Limb (tissue), 2 donors: ENCODE measurements at regions not wholly inside any gene's neighbourhood (a gene's known extent, or its start where the extent isn't known, plus 50 kb on each side); places are given as distances from the start of the nearest gene placed in this dataset.
"Not testable (repeated sequence)": the region's sequence is repeated elsewhere in the genome, so short reads cannot be mapped to it uniquely, and the experiment has no call there.

ENCODE experiments used
- DNase-seq, 2 donors: peaks; one replicate each; pipeline ENCODE4 v3.0.0-alpha.2; 2016; ENCODE audit errors: extremely low spot score in 2 of 2

DNA sequence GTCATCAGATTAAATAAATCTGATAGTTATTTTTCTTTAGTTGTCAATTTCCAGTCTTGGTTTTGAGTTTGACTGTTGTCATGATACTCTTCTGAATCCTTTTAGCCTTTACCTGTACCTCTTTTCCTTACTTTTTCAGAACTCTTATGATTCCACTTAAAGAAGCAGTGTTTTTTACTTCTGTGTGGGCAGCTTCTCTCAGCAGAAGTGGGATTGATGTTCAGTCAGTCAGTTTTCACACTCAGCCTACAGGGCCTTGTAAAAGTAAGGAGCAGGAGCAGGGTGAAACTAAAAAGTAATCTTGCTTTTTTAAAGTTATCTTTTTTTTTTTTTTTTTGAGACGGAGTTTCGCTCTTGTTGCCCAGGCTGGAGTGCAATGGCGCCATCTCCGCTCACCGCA lies 75.1 kb downstream of the HAUS1 start:
- no peak for DNase-seq

DNA sequence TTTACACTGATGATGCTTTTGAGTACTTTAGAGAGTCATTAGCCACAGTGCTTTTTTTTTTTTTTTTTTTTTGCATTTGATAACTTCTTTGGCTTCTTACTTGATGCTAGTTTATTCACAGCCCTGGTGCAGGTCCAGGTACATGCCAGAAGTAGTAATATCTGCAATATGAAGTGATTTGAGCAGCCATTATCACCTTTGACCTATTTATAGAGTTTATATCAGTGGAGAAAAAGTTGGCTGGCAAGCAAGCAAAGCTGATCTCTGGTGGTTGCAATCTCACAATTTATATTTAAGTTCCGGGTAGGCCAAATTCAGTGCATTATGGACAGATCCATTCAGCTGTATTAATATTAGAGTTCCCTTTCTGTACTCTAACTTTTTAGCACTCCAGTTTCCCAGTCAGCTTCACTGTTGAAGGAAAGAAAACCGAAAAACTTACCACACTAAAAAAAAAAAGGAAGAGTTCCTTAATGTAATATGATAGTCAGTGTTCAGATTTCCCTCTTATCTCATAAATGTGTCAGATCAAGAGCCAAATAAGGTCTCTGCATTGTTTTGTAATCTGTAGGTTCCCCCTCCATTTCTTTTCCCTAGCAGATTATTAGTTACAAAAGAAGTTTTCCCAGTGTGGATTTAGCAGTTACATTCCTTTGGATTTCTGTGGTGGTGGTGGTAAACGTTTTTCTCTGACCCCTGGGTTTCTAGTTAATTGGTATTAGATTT lies 78.6 kb downstream of the HAUS1 start:
- DNase-seq, result no peak

DNA sequence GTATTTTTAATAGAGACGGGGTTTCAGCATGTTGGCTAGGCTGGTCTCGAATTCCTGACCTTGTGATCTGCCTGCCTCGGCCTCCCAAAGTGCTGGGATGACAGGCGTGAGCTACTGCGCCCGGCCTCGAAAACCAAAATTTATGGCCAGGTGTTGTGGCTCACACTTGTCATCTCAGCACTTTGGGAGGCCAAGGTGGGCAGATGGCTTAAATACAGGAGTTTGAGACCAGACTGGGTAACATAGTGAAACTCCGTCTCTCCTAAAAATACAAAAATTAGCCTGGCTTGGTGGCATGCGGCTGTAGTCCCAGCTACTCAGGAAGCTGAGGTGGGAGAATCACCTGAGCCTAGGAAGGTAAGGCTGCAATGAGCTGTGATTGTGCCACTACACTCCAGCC lies 80.1 kb downstream of the HAUS1 start:
- not testable (repeated sequence) for DNase-seq

DNA sequence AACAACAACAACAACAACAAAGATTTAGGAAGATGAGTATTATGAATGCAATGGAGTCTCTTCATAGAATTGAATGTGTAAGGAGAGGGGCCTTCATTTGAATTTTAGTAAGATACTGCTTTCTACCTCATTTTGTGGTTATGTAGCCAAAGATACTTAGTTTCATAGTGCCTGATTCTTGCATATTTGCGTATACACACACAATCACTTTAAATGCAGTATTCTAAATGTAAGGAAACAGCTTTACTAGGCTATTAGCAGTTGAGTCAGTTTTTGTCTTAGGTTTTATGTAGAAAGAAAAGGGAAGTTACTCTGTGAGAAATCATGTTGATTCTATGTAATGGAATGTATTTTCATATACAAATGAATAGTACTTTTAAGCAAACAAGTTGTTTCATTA lies 80.5 kb downstream of the HAUS1 start:
- DNase-seq, result no peak

DNA sequence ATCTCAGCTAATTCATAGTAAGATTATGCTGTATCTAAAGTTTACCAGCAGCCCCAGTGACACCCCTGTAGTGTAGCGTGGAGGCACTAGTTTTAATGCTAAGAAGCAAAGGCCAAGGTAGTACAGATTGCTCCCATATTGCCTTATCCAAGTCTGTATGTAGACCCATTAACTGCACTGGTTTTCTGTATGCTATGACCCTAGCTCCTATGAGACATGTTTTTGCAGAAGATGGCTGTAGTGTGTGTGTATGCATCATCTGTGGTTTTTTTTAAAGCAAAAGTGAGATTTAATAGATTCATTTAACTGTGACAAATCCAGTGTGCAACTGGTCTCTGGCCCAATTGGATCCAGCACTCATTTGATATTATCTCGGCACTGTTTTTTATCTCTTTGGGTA lies 86.5 kb downstream of the HAUS1 start:
- DNase-seq, result no peak

DNA sequence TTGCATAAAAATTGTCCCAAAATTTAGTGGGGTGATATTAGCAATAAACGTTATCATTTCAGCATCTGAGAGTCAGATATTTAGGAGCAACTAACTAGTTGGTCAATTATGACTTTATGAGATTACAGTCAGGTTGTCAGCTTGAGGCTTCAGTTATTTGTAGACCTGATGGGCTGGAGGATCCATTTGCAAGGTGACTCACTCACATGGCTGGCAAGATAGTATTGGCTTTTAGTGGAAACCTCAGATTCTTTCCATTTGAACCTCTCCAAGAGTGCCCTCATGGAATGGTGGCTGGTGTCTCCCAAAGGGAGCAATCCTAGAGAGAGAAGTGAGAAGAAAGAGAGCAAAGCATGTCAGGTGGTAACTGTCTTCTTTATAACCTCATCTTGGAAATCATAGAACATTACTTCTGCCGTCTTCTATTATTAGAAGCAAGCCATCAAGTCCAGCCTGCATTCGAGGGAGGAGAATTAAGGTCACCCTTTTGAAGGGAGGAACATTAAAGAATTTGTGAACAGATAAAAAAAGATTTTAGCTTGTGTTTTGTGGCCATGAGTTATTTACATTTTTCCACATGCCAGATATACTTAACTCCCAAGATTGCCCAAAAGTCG lies 92.5 kb downstream of the HAUS1 start:
- DNase-seq, result no peak

DNA sequence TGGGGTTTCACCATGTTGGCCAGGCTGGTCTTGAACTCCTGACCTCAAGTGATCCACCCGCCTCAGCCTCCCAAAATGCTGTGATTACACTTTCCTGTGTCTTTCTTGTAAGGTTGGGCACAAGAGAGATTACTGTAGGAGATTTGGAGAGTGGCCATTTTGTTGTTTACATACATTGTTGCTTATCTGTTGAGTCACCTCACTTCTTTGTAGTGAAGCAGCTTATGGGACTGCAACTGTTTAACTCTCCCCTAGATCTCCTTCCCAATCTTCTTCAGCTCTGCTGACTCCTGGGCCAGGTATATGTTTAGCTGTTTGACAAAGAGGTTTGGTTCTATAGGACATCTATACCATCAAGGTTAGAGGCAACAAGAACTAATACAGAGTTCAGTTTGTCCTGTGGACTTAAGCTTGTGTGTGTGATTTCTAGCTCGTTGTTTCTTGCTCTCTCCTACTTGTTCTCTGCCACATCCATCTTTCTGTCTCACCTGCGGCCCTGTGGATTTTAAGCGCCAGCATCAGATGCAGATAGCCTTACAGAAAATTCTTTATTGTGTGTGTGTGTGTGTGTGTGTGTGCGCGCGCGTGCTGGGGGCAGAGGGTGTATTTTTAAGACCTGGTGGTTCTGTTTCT lies 95.4 kb downstream of the HAUS1 start:
- DNase-seq, result no peak

DNA sequence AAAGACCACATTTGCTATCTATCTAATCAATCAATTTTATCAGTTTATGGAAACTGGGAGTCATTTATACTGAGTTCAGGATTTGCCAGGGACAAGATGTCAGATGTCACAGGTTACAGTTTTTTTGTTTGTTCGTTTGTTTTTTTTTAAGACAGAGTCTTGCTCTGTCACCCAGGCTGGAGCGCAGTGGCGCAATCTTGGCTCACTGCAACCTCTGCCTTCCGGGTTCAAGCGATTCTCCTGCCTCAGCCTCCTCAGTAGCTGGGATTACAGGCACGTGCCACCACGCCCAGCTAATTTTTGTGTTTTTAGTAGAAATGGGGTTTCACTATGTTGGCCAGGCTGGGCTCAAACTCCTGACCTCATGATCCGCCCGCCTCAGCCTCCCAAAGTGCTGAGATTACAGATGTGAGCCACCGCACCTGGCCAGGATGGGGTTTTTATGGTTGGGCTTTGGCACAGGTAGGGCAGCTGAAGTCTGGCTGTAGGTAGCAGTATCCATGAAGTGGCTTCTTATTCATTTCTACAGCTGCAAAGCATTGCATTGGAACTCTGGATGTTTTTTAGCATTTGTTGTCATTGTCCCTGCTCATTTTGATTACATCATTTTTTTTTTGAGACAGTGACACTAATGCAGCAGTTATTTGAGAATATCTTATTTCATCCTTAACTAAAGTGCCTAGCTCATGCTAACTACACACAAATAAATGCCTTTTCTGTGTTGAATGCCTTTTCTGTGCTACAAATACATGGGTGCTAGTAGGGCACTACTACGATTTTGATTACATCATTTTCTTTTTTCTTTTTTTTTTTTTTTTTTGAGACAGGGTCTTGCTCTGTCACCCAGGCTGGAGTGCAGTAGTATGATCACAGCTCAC lies 96.2 kb downstream of the HAUS1 start:
- not testable (repeated sequence) for DNase-seq

DNA sequence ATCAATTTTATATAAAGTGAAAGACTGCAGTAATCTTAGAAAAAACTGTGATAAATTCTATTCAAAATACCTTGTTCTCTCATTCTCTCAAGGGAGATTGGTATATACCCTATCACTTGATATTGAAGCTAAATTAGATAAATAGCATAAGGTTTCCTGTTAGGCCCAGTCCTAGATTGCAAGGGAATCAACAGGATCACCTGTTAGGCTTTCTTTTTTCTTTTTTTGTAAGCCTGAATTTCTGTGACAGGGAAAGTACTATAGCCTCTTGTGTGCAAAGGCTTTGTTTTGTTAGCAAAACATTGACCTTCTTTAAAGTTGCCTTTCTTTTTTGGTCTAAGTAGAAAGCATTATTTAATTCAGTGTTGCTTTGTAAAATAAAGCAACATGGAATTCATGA lies 100.0 kb downstream of the HAUS1 start:
- no peak for DNase-seq

DNA sequence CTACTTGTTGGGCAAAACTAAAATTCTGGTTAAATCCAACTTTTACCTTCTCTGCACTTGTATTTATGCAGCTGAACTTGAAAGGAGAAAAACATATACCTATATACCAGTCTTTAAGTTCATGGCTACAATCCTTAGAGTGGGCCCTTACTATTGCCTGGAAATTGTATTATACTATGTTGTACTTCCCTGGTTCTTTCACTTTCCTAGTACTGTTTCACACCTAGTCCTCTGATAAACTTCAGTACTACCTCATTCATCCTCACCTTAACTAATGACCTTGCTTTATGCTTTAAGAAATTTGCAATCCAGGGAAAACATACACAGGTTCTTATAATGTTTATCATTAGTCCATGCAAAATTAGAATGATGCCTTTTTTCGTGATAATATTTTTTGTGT lies 103.8 kb downstream of the HAUS1 start:
- DNase-seq, result no peak

DNA sequence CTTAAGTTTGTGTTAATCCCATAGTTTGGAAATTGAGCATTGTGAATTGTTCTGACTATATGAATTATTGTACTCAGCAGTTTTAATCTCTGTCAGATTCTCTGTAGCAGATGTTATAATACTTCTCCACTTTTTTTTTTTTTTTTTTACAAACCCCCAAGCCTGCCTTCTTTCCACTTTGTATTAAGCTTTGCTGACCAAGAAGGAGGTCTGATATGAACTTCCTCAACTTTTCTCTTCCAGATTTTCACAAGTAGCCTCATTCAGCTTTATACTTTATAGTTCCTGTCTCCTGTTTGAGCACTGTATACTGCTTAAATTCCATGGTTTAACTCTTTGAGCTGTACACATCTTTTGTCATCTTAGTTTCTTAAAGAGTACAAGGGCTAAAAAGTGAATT lies 105.0 kb downstream of the HAUS1 start:
- DNase-seq, result no peak

DNA sequence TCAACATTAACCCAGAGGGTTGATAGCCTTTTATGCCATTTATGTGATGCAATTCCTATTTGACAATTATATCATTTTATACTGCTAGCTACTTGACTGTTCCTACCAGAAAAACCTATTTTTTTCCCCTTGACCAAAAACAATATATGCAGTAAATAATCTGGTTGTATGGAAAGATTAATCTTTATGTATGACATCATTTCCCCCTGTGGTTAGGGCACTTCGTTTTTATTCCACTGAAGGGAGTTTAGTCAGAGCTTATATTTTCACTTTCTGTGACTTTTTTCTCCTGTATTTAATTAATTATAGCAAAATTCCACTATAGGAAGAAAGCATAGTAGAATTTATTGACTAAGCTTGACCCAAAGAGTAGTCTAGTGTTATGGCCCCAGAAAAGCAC lies 107.6 kb downstream of the HAUS1 start:
- no peak for DNase-seq

DNA sequence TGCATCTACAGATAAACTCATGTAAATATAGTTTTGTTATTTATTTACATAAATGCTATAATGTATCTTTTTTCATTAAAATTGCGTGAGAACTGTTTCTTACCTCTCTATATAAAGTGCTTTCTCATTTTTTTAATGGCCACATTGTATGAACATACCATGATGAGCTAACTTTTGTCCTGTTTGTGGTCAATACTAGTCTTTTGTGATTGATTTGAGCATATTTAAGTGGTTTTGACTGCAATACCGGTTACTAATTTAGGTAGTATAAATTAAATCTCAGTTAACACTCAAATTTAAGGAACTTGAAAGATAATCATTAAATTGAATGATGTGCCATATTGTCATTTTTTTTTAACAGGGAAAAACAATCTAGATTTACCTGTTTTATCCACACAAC lies 108.2 kb downstream of the HAUS1 start:
- DNase-seq, result no peak

DNA sequence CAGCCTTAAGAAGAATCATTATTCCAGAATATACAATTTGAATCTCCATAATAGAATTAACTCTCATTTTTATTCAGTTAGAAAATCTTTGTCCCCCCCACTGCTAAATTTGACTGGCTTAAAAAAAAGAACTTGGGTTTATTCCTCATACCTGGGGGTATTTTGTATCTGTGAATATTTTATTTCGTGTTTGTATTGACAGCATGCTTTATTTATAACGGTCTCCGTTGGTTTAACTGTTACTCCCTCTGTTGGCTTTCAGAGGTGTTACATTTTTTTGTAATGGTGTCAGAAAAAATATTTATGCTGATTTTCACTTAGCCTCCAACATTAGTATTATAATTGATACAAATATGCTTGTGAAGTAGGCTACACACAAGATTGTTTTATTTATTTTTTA lies 109.1 kb downstream of the HAUS1 start:
- DNase-seq, result no peak

DNA sequence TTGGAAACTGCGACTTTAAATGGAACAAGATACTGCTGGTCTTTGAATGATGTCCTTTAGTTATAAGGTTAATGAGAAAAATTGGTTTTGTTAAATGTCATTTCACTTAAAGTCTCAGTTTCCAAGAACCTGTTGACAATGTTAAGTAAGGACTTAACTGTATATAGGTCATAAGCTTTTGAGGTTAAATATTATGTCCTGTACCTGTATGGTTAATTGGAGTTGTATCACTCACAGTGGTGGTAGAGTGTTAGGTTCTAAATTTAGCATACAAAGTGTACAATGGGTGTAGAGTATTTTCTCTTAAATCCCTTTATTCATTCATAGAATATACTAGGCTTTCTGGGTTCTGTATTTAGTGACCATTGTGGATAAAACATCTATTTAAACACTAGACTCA lies 110.2 kb downstream of the HAUS1 start:
- no peak for DNase-seq

DNA sequence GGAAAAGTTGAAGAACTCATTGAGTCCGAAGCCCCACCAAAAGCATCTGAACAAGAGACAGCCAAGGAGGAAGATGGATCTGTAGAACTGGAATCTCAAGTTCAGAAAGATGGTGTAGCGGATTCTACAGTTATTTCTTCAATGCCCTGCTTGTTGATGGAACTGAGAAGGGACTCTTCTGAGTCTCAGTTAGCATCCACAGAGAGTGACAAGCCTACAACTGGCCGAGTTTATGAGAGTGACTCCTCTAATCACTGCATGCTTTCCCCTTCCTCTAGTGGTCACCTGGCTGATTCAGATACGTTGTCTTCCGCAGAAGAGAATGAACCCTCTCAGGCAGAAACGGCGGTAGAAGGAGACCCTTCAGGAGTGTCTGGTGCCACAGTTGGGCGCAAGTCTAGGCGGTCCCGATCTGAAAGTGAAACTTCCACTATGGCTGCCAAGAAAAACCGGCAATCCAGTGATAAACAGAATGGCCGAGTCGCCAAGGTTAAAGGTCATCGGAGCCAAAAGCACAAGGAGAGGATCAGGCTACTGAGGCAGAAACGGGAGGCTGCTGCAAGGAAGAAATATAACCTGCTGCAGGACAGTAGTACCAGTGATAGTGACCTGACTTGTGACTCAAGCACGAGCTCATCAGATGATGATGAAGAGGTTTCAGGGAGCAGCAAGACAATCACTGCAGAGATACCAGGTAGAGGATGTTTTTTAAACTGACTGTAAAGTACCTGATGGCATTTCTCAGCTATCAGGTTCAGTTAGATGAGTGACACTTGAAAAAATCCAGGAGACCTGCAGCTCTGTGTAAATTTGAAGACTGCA lies 111.9 kb downstream of the HAUS1 start:
- DNase-seq, result no peak

DNA sequence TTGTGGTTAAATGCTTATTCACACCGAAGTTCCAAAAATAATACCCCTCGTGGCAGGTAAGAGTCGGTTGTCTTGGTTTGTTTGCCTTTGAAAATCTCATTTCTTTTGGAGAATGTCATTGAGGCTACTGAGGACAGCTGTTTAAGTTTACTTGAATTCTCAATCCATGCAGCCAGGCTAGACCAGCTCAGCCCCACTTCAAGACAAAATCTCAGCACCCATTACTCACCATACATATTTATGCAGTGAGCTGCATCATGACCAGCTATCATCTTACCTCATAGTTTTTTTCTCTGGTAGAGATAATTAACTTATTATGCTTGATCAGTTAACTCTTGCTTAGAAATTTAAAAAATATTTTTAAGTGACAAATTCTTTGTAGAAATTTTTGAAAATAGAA lies 115.9 kb downstream of the HAUS1 start:
- DNase-seq, result no peak

DNA sequence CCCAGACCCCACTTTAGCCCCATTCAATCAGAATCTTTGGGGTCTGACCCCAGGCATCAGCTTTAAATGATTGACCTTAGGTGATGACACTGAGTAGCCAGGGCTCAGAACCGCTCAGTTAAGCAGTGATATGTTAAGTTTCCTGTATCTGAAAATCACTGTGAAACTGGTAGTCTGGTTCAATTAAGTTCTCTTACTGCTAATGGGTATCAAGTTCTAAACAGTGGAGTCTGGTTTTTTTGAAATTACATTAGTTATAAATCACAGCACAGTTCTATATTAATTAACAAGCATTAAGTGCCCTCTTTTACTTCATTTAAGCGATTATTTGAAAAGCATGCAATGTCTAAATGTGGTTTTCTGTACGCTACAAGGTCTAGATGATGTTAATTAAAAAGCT lies 117.9 kb downstream of the HAUS1 start:
- DNase-seq, result no peak

DNA sequence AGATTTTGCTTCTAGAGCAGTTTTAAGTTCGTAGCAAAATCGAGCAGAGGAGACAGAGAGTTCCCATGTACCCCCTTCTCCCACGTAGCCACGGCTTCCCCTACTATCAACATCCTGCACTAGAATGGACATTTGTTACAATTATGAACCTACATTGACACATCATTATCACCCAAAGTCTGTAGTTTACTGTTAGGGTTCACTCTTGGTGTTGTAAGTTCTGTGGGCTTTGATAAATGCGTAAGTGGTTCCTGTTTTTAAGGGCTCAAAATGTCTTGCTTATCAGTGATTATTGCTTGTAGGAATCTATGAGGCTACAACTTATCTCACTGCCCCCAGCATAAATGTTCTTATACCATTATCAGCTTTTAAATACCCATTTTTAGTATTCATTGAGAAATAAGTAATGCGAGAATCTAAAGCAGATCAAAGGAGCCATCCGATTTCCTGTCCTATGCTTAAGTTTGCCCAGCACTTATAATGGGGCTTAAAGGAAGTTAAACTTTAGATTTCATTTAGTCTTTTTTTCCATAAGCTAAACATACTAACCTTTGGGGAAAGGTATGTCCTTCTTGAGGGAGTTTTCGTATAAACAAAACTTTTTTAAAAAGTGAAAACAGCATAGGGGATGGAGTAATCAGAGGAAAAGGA lies 118.7 kb downstream of the HAUS1 start:
- DNase-seq, result no peak

DNA sequence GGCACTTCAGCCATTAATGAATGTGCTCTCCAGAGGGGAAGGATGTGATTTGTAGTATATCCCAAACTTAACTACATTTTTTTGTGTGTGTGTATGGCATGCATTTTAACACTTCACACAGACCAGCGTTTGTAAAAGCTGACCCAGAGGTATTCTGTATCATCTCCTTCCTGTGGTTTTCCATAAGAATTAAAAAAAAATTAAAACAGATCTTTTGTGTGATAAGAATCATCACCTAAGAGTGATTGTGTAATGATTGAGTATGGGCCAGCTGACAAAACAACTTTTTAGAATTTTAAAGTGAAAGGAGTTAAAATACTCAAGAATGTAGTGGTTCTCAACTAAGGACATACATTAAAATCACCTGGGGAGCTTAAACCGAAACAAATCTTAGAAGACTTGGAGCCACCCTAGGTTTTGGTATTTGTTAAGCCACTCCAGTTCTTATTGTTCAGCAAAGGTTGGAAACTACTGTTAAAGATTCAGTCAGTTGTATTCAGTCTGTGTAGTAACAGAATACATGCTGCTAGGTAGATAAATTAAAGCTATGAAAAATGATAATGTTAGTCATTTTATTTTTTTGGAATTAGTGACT lies 120.1 kb downstream of the HAUS1 start:
- DNase-seq, result no peak
